Prostate gland (tissue), 2 donors: ENCODE measurements at regions not wholly inside any gene's neighbourhood (a gene's known extent, or its start where the extent isn't known, plus 50 kb on each side); places are given as distances from the start of the nearest gene placed in this dataset.

ENCODE experiments used
- DNase-seq: peaks from one replicate; pipeline ENCODE4 v3.0.0-alpha.2; 2019; ENCODE audit warnings: low spot score
- H3K27ac ChIP-seq, 2 donors: fragments of 200-600 bp; sonication (generic); 2 replicates each; pipeline ENCODE4 v1.5.1; 2017 to 2019
- H3K27me3 ChIP-seq: fragments of 200-600 bp; sonication (generic); replicated peaks from 2 replicates; pipeline ENCODE4 v1.5.1; 2019; ENCODE audit not compliant: insufficient read depth
- H3K36me3 ChIP-seq, 2 donors: fragments of 200-600 bp; sonication (generic); 1 replicate in 1 of 2; 2 replicates in 1 of 2; pipeline versions ENCODE4 v1.5.1 to v1.8.1; 2017 to 2019
- H3K4me1 ChIP-seq: fragments of 200-600 bp; sonication (generic); replicated peaks from 2 replicates; pipeline ENCODE4 v1.5.1; 2019
- H3K4me3 ChIP-seq, 2 donors: fragments of 200-600 bp; sonication (generic); 2 replicates each; pipeline ENCODE4 v1.5.1; 2017 to 2019
- H3K9me3 ChIP-seq: fragments of 200-600 bp; sonication (generic); 2 replicates; pipeline ENCODE4 v1.5.1; 2017
- CTCF ChIP-seq, 4 experiments: fragments of 200-600 bp in 2 of 4; fragments of 450-650 bp in 2 of 4; sonication (generic) in 2 of 4; IDR thresholded peaks; 1 replicate in 3 of 4; 2 replicates in 1 of 4; pipeline ENCODE4 v1.5.1; 2016 to 2019; ENCODE audit warnings: antibody characterized with exemption in 4 of 4, mild to moderate bottlenecking in 2 of 4, moderate library complexity in 2 of 4
- POLR2A ChIP-seq: fragments of 450-650 bp; IDR thresholded peaks from one replicate; pipeline ENCODE4 v1.6.1; 2016; ENCODE audit warnings: antibody characterized with exemption, mild to moderate bottlenecking
- POLR2AphosphoS5 ChIP-seq: sonication (generic); formaldehyde crosslinking; IDR thresholded peaks from one replicate; pipeline ENCODE4 v1.6.1; 2017; ENCODE audit warnings: antibody characterized with exemption
- WGBS: methylation state at CpG from one replicate; pipeline ENCODE4 v1.1.5; 2018; 5-methylcytosine and 5-hydroxymethylcytosine counted together
- intact Hi-C: fragments of 100-400 bp; cut with DNase I; formaldehyde crosslinking; loops from one replicate; pipeline ENCODE4 v1.14.2; 2022

- H3K9me3 ChIP-seq: no peaks in the 10 kb centered on the region
- DNase-seq: no peak
- H3K36me3 ChIP-seq: no peaks in the 10 kb centered on the region
- H3K4me1 ChIP-seq: no peaks in the 10 kb centered on the region
- H3K27me3 ChIP-seq: no peaks in the 10 kb centered on the region
- H3K4me3 ChIP-seq: no peak overlapping the region
- intact Hi-C loops: no loop called here
- H3K27ac ChIP-seq: no peak overlapping the region
- WGBS: 31% methylated on average over 4 of the region's 4 CpGs
- no peak for TF ChIP-seq POLR2A
- no peak for TF ChIP-seq CTCF (IDR thresholded peaks at IDR 0.05)
- no peak for TF ChIP-seq POLR2AphosphoS5
Measured at GRCh38 chr13:73556902-73557301, 498.1 kb downstream of the KLF5 start.

- intact Hi-C loops: no loop called here
- Histone ChIP-seq H3K9me3 (no peaks in the 10 kb centered on the region), H3K27me3 (no peaks in the 10 kb centered on the region), H3K4me3 (no peak overlapping the region), H3K36me3 (no peaks in the 10 kb centered on the region), H3K4me1 (no peaks in the 10 kb centered on the region), H3K27ac (no peak overlapping the region)
- WGBS: 65% methylated on average over 2 of the region's 2 CpGs
- DNase-seq: no peak
- TF ChIP-seq POLR2A (no peak), POLR2AphosphoS5 (no peak), CTCF (IDR thresholded peaks at IDR 0.05) (no peak)
Measured at GRCh38 chr13:73556128-73556527, 497.3 kb downstream of the KLF5 start.

- 40% methylated on average over 2 of the region's 2 CpGs for WGBS
Measured at GRCh38 chr13:73551736-73552135, 492.9 kb downstream of the KLF5 start.

GRCh38 chr13:73549717-73550116 is 490.9 kb downstream of the KLF5 start:
- Histone ChIP-seq H3K27ac (no peak overlapping the region), H3K9me3 (no peaks in the 10 kb centered on the region), H3K27me3 (no peaks in the 10 kb centered on the region), H3K36me3 (no peaks in the 10 kb centered on the region), H3K4me1 (no peaks in the 10 kb centered on the region), H3K4me3 (no peak overlapping the region)
- DNase-seq: no peak
- intact Hi-C loops: no loop called here
- TF ChIP-seq POLR2A: no peak
- no peak for TF ChIP-seq CTCF (IDR thresholded peaks at IDR 0.05)
- TF ChIP-seq POLR2AphosphoS5: no peak
- WGBS: 74% methylated on average over 3 of the region's 3 CpGs

More at GRCh38 chr13:73551736-73552135, 492.9 kb downstream of the KLF5 start:
- H3K36me3 ChIP-seq: no peaks in the 10 kb centered on the region
- H3K4me1 ChIP-seq: no peaks in the 10 kb centered on the region
- no peaks in the 10 kb centered on the region for H3K27me3 ChIP-seq
- no peak for DNase-seq
- H3K27ac ChIP-seq: no peak overlapping the region
- intact Hi-C loops: no loop called here
- TF ChIP-seq POLR2AphosphoS5: no peak
- no peak for TF ChIP-seq CTCF (IDR thresholded peaks at IDR 0.05)
- no peak for TF ChIP-seq POLR2A
- H3K4me3 ChIP-seq: no peak overlapping the region
- H3K9me3 ChIP-seq: no peaks in the 10 kb centered on the region

- Histone ChIP-seq H3K4me3 (no peak overlapping the region), H3K27me3 (no peaks in the 10 kb centered on the region), H3K4me1 (no peaks in the 10 kb centered on the region), H3K36me3 (no peaks in the 10 kb centered on the region), H3K27ac (no peak overlapping the region), H3K9me3 (no peaks in the 10 kb centered on the region)
- intact Hi-C loops: no loop called here
- no peak for DNase-seq
- WGBS: 93% methylated on average over 2 of the region's 2 CpGs
- TF ChIP-seq CTCF (IDR thresholded peaks at IDR 0.05) (no peak), POLR2AphosphoS5 (no peak), POLR2A (no peak)
Measured at GRCh38 chr13:73548449-73548848, 489.6 kb downstream of the KLF5 start.
